ENCODE measurements at regions not wholly inside any gene's neighbourhood (a gene's known extent, or its start where the extent isn't known, plus 50 kb on each side); places are given as distances from the start of the nearest gene placed in this dataset.
"Not testable (repeated sequence)": the region's sequence is repeated elsewhere in the genome, so short reads cannot be mapped to it uniquely, and the experiment has no call there.

DNA sequence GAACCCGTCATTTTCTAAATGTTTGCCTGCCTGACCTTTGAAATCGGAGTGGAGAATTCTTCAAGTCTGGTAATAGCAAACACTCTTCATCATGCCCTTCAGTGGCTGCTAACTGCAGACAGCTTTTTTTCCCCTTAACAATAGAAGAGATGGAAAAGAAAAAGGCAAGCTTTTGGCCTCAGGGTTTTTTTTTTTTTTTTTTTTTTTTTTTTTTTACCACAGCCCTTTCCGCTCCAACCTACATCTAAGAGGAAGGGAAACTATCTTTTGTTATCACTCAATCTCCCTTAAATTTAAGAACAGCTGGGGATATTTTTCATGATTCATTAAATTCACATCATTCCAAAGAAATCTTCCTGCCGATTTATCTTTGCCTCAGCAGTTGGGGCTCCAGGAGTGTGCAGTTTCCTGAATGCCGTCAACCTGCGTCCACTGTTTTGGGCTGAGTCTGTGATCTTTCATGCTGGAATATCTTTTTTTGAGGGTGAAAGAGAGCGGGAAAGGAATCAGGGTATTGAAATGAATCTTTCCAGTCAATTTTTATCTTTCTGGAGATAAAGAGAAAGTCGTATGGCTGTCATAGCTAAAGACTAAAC, 144.5 kb upstream of the SMYD2 start:
- no peak overlapping the region for H3K4me3 ChIP-seq
- no peaks in the 10 kb centered on the region for H3K9me3 ChIP-seq
- H3K27me3 ChIP-seq, result peaks cover 1% of the 10 kb centered on the region
- TF ChIP-seq, protein P1, sequence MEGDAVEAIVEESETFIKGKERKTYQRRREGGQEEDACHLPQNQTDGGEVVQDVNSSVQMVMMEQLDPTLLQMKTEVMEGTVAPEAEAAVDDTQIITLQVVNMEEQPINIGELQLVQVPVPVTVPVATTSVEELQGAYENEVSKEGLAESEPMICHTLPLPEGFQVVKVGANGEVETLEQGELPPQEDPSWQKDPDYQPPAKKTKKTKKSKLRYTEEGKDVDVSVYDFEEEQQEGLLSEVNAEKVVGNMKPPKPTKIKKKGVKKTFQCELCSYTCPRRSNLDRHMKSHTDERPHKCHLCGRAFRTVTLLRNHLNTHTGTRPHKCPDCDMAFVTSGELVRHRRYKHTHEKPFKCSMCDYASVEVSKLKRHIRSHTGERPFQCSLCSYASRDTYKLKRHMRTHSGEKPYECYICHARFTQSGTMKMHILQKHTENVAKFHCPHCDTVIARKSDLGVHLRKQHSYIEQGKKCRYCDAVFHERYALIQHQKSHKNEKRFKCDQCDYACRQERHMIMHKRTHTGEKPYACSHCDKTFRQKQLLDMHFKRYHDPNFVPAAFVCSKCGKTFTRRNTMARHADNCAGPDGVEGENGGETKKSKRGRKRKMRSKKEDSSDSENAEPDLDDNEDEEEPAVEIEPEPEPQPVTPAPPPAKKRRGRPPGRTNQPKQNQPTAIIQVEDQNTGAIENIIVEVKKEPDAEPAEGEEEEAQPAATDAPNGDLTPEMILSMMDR (IDR thresholded peaks at IDR 0.05), result no peak
- no peak overlapping the region for H3K27ac ChIP-seq
- H3K4me1 ChIP-seq, result no peaks in the 10 kb centered on the region
- intact Hi-C loops (cut with DNase I), result no loop called here
- ATAC-seq (no peak), DNase-seq (no peak)
- H3K36me3 ChIP-seq, result no peaks in the 10 kb centered on the region

DNA sequence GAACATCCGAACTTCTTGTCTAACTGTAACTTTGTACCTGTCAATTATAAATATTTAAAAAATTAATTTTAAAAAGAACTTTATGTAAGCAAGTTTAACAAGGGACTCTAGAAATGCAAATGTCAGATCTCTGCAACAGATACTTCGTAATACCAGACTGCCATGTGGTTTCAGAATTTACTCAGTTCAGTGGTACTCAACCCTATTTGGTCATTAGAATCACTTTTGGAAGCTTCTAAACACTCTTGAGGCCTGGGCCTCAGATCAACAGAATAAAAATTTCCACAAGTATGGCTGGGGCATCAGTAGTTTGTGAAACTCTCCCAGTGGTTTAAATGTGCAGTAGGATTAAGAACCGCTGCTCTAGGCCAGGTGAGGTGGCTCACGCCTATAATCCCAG, 139.5 kb upstream of the SMYD2 start:
- no peaks in the 10 kb centered on the region for H3K4me1 ChIP-seq
- TF ChIP-seq, protein P1 (IDR thresholded peaks at IDR 0.05), result no peak
- DNase-seq (no peak), ATAC-seq (no peak)
- no peak overlapping the region for H3K27ac ChIP-seq
- H3K27me3 ChIP-seq, result peaks cover 3% of the 10 kb centered on the region
- H3K36me3 ChIP-seq, result no peaks in the 10 kb centered on the region
- no peak overlapping the region for H3K4me3 ChIP-seq
- H3K9me3 ChIP-seq, result no peaks in the 10 kb centered on the region
- intact Hi-C loops (cut with DNase I), result no loop called here

DNA sequence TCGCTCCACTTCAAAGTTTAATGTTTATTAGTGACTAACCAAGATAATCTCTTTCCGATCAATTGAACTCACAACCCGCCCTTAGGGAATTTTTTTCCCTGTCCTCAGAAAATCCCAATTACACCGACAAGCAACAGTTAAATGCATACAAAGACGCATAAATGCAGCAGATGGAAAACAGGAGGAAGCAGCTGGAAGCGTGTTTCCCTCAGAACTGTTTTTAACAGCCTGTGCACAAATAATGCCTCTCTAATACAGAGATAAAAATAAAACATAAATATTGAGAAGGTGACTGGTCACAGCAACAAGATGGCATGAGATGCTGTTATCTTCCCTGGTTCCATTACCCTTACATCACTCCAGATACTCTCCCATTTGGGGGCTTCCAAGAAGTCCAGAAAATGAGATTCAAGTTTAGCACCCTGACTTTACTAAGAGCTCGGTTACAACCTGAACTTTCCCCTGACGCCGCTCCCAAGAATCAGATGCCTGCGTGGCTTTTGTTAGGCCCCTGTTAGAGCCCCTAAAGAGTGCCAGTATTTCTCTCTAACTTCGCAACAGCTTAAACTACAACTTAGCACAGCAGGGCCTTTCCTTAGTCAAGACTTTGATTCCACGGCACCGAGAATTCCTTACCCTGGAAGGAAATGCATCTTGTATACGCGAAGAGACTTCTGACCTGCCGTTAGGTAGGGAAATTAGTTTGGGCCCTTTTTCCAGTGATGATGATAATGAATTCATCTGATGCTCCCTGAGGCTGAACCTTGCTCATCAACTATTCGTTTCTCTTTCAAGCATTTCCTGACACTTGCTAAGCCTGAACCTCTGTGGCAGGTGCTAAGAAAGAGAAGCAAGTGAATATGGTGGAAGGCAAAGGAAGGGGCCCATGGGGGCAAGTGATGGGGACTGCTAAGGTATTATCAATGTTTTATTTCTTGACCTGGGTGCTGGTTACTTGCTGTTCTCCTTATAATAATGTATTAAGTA, 137.7 kb upstream of the SMYD2 start:
- Histone ChIP-seq H3K9me3 (no peaks in the 10 kb centered on the region), H3K27ac (no peak overlapping the region), H3K36me3 (no peaks in the 10 kb centered on the region), H3K27me3 (peaks cover 3% of the 10 kb centered on the region), H3K4me1 (no peaks in the 10 kb centered on the region), H3K4me3 (no peak overlapping the region)
- TF ChIP-seq, protein P1 (IDR thresholded peaks at IDR 0.05), result no peak
- ATAC-seq (no peak), DNase-seq (no peak)
- intact Hi-C loops (cut with DNase I), result no loop called here

DNA sequence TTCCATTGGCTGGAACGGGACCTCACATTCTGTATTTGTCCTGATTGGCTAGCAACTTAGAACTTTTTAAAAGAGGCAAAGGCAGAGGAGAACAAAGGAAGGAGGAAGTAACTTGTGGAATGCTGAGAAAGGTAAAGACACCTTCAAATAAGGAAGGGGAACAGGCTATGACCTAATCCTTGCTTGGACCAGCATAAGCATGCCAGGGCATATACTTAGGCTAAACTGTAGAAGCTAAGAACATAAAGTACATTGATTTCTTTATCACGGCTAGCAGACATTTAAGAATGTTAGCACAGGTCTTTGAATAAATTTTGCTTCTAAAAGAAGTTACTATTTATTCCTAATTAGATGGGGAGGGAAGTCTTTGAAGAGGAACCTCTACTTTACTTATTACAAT, 136.4 kb upstream of the SMYD2 start:
- intact Hi-C loops (cut with DNase I); DNase-seq; H3K36me3 ChIP-seq: not testable (repeated sequence)

DNA sequence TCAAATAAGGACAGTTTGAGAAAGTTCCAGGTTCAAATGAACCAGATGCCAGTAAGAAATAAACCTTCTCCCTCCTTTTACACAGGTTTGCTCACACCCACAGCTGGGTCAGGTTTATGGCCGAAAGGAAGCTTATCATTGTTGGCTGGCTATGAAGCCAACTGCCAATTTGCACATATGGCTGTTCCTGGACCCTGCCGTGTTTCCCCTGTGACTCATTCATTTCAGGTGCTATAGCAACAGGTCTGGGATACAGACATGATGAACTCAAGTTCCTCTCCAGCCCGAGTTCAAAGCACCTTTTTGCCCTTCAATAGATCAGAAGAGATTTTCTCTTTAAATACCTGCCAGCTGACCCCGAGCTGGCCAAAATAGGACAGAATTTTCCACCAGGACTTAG, 134.4 kb upstream of the SMYD2 start:
- Histone ChIP-seq H3K27me3 (peaks cover under 1% of the 10 kb centered on the region), H3K36me3 (no peaks in the 10 kb centered on the region), H3K4me3 (no peak overlapping the region), H3K4me1 (no peaks in the 10 kb centered on the region), H3K9me3 (no peaks in the 10 kb centered on the region), H3K27ac (no peak overlapping the region)
- intact Hi-C loops (cut with DNase I), result no loop called here
- DNase-seq, result no peak
- TF ChIP-seq, protein P1 (IDR thresholded peaks at IDR 0.05), result no peak
- ATAC-seq, result no peak

More for the DNA sequence above, 136.4 kb upstream of the SMYD2 start:
- not testable (repeated sequence) for ATAC-seq, H3K9me3 ChIP-seq, H3K27ac ChIP-seq, H3K27me3 ChIP-seq, H3K4me3 ChIP-seq, H3K4me1 ChIP-seq

DNA sequence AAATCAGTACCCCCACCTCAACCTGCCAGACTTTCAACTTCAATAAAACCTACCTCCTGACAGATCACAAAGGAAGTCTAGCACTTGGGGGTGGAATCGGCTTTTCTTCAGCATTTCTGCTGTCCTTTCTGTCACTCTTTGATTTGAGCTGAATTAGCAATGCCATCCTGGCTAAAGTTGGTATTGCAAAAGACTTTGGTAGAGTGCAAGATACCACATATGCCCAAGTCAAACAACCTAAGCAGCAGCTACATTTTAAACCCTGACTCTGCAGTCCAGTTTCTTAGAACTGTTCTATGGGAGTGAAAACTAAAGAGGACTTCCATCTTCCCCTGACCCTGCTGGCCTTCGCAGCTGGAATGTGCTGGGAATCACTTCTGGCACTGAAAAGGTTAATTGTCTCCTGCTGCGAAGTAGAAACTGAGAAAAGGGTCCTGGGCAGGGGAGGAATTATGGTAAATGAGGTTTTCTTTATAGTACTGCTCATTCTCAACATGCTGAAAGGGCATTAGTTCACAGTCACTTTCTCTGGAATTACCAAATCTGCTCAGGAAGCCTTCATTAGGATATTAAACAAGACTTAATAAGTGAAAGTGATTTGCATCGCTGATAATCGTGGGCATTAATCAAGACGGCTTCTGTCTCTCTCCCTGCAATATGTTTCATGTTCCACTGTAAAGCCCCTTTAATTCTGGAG, 126.2 kb upstream of the SMYD2 start:
- DNase-seq (no peak), ATAC-seq (no peak)
- Histone ChIP-seq H3K4me1 (no peaks in the 10 kb centered on the region), H3K27me3 (peaks cover 4% of the 10 kb centered on the region), H3K36me3 (no peaks in the 10 kb centered on the region), H3K9me3 (no peaks in the 10 kb centered on the region), H3K27ac (no peak overlapping the region), H3K4me3 (no peak overlapping the region)
- TF ChIP-seq, protein P1 (IDR thresholded peaks at IDR 0.05), result no peak
- intact Hi-C loops (cut with DNase I), result no loop called here
